ENCODE measurements at regions not wholly inside any gene's neighbourhood (a gene's known extent, or its start where the extent isn't known, plus 50 kb on each side); places are given as distances from the start of the nearest gene placed in this dataset.

DNA sequence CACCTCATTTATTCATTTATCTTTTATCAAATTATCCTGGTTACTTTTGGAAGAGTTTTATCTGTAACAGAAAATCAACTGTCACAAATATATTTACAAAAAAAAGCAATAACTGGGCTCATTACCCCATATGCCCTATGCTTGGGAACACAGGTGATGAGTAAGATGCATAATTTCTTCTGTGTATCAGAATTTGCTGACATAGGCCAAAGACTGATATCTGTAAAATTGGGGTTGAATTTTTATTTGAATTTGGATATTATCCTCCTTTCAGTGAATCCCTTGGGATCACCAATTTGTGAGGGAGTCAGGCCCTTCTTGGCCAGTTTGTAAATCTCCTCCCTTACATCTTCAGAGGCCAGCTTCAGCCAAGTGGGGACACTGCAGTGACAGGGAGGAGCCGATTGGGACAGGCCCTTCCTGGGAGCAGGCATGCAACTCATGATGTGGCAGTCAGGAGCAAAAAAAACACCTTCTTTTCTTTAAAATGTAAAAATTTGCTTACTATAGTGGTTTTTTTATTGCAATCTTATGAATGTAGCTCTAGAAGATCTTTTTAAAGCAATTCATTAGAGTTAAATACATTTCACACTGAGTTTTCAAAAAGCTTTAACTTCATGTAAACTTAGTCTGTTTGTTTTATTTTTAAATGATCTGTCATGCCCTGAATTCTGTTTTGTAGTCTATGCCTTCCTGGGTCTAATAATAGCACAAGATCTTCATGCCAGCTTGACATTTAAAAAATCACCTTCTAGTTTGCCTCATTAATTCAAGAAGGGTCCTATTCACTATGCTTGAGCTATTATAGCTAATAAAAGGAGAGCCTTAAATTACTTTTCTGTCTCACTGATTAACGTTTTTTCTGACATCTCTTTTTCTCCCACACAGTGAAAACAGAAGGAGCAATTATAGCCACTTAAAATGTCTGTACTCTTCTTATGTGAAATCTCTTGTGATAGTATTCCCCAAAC is 136.6 kb upstream of the SPRY1 start:
- no peak for FAIRE-seq
- DNase-seq (ENCODE audit: insufficient read length): no peak
- TF ChIP-seq POLR2AphosphoS5 (IDR thresholded peaks at IDR 0.05; ENCODE audit: low read depth, low read length) (no peak), TAF1 (IDR thresholded peaks at IDR 0.05; ENCODE audit: borderline replicate concordance, low read depth, low read length) (no peak), POLR2A (IDR thresholded peaks at IDR 0.05; ENCODE audit: low read depth, low read length) (no peak)

DNA sequence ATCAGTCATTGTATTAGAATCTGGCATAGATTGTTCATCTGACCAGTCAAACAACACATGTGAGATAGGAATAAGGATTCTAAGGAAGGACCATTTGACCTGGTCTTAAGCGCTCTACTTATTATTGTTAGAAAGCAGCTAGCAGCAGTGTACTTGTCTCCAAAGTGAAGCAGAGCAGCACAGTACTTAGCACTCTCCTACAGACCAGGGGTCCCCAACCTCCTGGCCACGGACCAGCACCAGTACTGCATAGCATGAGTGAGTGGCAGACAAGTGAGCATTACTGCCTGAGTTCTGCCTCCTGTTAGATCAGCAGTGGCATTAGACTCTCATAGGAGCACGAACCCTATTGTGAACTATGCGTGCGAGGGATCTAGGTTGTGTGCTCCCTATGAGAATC is 135.9 kb upstream of the SPRY1 start:
- DNase-seq (ENCODE audit: insufficient read length) (no peak), FAIRE-seq (no peak)
- no peak for TF ChIP-seq TAF1 (IDR thresholded peaks at IDR 0.05; ENCODE audit: borderline replicate concordance, low read depth, low read length)
- TF ChIP-seq POLR2AphosphoS5 (IDR thresholded peaks at IDR 0.05; ENCODE audit: low read depth, low read length): no peak
- no peak for TF ChIP-seq POLR2A (IDR thresholded peaks at IDR 0.05; ENCODE audit: low read depth, low read length)

DNA sequence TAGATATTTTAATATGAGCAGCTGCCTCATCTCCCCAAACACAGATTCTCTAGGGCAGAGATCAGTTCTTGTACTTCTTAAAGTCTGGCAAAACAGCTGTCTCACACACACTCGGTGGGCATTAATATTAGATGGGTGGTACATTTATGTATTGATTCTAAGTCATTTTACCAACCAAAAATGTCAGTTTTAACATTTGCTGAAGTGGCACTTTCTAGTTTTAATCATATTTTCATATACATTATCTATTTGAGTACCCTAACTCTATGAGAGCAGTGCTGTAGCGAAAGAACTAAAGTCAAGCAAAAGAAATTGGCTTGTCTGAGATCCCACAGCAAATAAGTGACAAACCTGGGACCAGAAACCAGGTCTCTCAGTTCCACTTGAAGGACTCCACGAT is 134.5 kb upstream of the SPRY1 start:
- no peak for DNase-seq (ENCODE audit: insufficient read length)
- FAIRE-seq: no peak
- TF ChIP-seq TAF1 (IDR thresholded peaks at IDR 0.05; ENCODE audit: borderline replicate concordance, low read depth, low read length) (no peak), POLR2AphosphoS5 (IDR thresholded peaks at IDR 0.05; ENCODE audit: low read depth, low read length) (no peak), POLR2A (IDR thresholded peaks at IDR 0.05; ENCODE audit: low read depth, low read length) (no peak)

DNA sequence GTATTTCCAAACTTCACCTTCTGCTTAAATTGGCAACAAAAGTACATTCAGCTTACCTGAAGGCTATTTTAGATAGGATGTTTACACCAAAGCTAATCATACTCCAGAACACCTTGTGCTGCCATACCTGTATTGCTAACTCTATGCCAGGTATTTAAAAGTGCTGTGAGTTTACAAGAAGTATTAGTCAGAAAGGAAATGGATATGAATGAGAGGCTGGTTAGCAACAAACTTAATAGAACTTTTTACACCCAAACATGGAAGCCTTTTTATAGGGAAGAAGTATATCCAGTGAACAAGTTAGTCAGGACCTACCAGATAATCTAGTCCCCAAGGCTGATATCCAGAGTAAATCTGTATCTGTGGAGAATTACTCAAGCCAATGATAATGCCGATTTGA is 131.2 kb upstream of the SPRY1 start:
- FAIRE-seq: no peak
- no peak for DNase-seq (ENCODE audit: insufficient read length)
- TF ChIP-seq POLR2A (IDR thresholded peaks at IDR 0.05; ENCODE audit: low read depth, low read length) (no peak), POLR2AphosphoS5 (IDR thresholded peaks at IDR 0.05; ENCODE audit: low read depth, low read length) (no peak), TAF1 (IDR thresholded peaks at IDR 0.05; ENCODE audit: borderline replicate concordance, low read depth, low read length) (no peak)

DNA sequence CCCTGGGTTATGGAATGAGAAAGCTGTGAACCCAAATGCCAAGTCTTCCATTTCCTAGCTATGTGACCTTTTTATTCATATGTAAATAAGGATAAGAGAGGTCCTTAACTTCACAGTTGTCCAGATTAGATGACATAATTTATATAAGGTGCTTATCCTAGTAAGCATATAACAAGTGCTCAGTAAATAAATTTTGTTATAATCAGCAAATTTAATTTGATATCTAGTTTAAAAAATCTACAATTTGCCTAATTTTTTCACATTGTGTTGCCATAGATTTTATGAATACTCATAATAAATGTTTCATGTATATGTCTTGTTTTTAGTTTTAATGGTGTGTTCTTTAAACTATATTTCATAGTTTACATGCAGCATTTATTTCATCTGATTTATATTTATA is 130.4 kb upstream of the SPRY1 start:
- no peak for FAIRE-seq
- no peak for TF ChIP-seq POLR2AphosphoS5 (IDR thresholded peaks at IDR 0.05; ENCODE audit: low read depth, low read length)
- no peak for TF ChIP-seq POLR2A (IDR thresholded peaks at IDR 0.05; ENCODE audit: low read depth, low read length)
- no peak for TF ChIP-seq TAF1 (IDR thresholded peaks at IDR 0.05; ENCODE audit: borderline replicate concordance, low read depth, low read length)

DNA sequence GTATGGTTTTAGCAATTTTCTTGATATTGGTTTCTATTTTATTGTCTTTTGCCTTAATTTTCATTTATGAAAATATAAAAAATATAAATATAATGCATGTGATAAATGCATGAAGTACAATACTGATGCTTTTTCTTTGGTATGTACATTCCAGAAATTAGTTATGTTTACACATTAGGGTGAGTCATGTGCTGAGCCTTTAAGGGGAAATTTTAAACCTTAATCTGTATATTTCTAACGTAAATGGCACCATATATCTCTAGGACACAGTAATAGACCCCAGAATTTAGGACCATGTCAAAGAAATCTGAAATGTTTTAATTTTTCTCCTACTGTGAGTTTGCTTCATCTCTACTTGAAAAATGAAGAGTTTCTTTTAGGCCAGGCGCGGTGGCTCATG is 117.8 kb upstream of the SPRY1 start:
- no peak for DNase-seq (ENCODE audit: insufficient read length)
- TF ChIP-seq POLR2AphosphoS5 (IDR thresholded peaks at IDR 0.05; ENCODE audit: low read depth, low read length) (no peak), POLR2A (IDR thresholded peaks at IDR 0.05; ENCODE audit: low read depth, low read length) (no peak)
- FAIRE-seq: no peak

More for the DNA sequence above, 130.4 kb upstream of the SPRY1 start:
- no peak for DNase-seq (ENCODE audit: insufficient read length)

DNA sequence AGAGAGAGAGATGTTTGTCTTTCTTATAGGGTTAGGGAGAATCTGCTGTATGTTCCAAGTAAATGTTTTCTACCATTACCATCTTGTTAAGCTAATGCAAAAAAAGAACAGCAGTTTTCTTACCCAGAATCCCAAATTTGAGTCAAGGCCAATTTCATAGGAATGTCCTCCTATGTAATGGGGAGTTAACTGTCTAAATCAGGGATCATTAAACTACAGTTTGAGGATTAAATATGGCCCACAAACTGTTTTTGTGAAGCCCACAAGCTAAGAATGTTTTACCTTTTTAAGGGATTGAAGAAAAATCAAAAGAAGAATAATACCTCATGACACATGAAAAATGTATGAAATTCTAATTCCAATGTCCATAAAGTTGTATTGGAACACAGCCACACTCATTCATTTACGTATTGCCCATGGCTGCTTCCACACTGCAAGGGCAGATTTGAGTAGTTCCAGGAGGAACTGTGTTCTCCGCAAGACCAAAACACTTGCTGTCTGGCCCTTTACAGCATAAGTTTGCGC is 113.2 kb upstream of the SPRY1 start:
- no peak for FAIRE-seq

DNA sequence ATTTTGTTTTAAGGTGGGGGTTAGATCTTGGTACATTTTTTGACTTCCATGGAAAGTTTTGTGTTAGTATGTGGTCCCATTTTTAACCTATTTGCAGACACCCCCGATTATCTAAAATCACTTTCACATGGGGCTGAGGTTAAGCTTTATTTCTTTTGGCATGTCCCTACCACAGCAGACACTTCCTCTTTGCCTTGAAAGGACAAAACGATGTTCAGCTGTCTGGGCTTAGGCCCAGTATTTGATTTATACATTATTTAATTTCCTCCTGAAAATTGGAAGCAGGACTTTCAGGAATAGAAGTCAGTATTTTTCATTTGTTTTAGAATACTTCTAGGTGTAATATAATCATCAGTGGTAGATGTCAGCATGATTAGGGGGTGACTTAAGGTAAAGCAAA is 112.4 kb upstream of the SPRY1 start:
- TF ChIP-seq TAF1 (IDR thresholded peaks at IDR 0.05; ENCODE audit: borderline replicate concordance, low read depth, low read length) (no peak), POLR2AphosphoS5 (IDR thresholded peaks at IDR 0.05; ENCODE audit: low read depth, low read length) (no peak), POLR2A (IDR thresholded peaks at IDR 0.05; ENCODE audit: low read depth, low read length) (no peak)
- no peak for DNase-seq (ENCODE audit: insufficient read length)
- no peak for FAIRE-seq

More for the DNA sequence above, 113.2 kb upstream of the SPRY1 start:
- no peak for TF ChIP-seq POLR2A (IDR thresholded peaks at IDR 0.05; ENCODE audit: low read depth, low read length)
- no peak for TF ChIP-seq TAF1 (IDR thresholded peaks at IDR 0.05; ENCODE audit: borderline replicate concordance, low read depth, low read length)
- TF ChIP-seq POLR2AphosphoS5 (IDR thresholded peaks at IDR 0.05; ENCODE audit: low read depth, low read length): no peak
- no peak for DNase-seq (ENCODE audit: insufficient read length)

DNA sequence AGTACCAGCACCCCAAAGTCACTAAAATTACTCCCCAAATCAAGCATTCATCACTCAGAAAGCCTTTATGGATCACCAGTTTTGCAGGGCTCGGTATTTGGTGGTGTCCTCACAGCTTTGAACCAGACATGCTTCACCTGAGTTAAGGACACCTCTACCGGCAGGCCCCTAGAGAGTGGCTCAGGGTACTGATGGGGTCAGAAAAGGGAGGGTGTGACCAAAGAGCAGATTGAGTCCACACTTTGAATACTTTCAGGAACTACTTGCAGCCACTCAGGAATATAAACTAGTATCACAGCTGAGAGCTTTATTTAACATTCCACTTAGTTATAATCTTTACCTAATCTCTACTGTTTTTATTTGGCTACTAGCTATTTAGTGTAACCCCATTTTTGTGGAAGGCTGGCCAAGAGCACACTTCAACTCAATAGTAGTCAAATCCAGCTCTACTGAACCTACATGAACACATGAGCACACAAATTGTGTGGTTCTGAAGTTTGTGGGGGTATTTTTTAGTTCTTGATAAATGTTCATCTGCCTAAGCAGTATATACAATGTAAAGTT is 109.6 kb upstream of the SPRY1 start:
- DNase-seq (ENCODE audit: insufficient read length) (no peak), FAIRE-seq (no peak)
- TF ChIP-seq TAF1 (IDR thresholded peaks at IDR 0.05; ENCODE audit: borderline replicate concordance, low read depth, low read length) (no peak), POLR2AphosphoS5 (IDR thresholded peaks at IDR 0.05; ENCODE audit: low read depth, low read length) (no peak), POLR2A (IDR thresholded peaks at IDR 0.05; ENCODE audit: low read depth, low read length) (no peak)

DNA sequence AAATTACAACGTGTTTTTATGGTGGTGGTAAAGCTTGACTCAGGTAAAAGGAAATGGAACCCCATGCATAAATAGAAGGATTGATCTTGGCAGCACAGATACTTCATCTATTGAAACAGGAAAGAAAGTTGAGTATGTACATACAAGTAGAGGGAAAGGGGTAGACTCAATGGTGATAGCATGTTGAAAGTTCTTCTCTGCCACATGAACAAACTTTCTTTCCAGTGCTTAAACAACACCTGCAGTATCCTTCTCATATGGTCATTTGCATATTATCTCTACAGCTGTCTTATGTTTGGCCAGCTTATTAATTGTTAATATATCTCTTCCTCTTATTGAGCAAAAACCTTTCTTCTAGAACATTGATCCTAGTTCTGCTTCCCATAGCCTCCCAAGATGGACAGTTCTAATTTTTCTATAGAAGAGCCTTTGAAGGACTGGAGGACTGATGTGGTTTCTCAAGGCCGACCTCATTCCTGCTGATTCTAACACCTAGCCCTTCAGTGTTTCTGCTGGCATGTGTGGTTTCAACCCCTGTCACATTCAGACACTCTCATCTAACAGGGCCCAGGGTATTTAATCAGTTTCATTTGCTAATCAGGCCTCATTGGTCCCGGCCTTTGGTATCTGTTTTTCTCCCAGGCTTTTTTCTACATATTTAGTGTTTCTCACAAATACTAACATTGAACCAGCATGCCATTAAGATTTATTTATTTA is 108.1 kb upstream of the SPRY1 start:
- FAIRE-seq: no peak
- no peak for TF ChIP-seq POLR2AphosphoS5 (IDR thresholded peaks at IDR 0.05; ENCODE audit: low read depth, low read length)
- TF ChIP-seq TAF1 (IDR thresholded peaks at IDR 0.05; ENCODE audit: borderline replicate concordance, low read depth, low read length): no peak
- no peak for TF ChIP-seq POLR2A (IDR thresholded peaks at IDR 0.05; ENCODE audit: low read depth, low read length)
- no peak for DNase-seq (ENCODE audit: insufficient read length)

DNA sequence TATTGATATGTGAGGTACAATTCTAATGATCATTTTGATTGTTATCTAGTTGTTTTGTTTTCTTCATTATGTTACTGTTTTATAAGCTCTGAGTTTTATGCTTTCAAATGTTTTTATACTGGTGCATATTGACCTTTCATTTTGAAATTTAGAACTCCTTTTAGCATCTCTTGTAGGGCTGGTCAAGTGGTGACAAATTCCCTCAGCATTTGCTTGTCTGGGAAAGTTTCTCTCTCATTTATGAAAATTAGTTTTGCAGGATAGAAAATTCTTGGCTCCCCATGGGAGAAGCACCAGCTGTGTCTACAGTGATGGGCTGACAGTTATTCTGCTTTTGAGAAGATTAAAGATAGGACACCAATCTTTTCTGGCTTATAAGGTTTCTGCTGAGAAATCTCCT is 105.3 kb upstream of the SPRY1 start:
- DNase-seq (ENCODE audit: insufficient read length) (no peak), FAIRE-seq (no peak)
- TF ChIP-seq POLR2AphosphoS5 (IDR thresholded peaks at IDR 0.05; ENCODE audit: low read depth, low read length) (no peak), POLR2A (IDR thresholded peaks at IDR 0.05; ENCODE audit: low read depth, low read length) (no peak), TAF1 (IDR thresholded peaks at IDR 0.05; ENCODE audit: borderline replicate concordance, low read depth, low read length) (no peak)
